Stomach (tissue), 8 donors: ENCODE measurements at regions not wholly inside any gene's neighbourhood (a gene's known extent, or its start where the extent isn't known, plus 50 kb on each side); places are given as distances from the start of the nearest gene placed in this dataset.

ENCODE experiments used
- DNase-seq, 2 donors: peaks; one replicate each; pipeline versions ENCODE4 v3.0.0 to v3.0.0-alpha.2; 2013 to 2019
- H3K27ac ChIP-seq, 5 donors: fragments of 200-600 bp in 4 of 5; sonication (generic) in 4 of 5; one replicate each; pipeline ENCODE4 v1.5.1; 2013 to 2019; ENCODE audit warnings: mild to moderate bottlenecking in 1 of 5, moderate library complexity in 1 of 5
- H3K27me3 ChIP-seq, 3 donors: fragments of 200-600 bp; sonication (generic); one replicate each; pipeline ENCODE4 v1.5.1; 2017 to 2019; ENCODE audit warnings: mixed run types in 1 of 3
- H3K36me3 ChIP-seq, 4 donors: fragments of 200-600 bp; sonication (generic); 1 replicate in 3 of 4; 2 replicates in 1 of 4; pipeline ENCODE4 v1.5.1; 2016 to 2019
- H3K4me1 ChIP-seq, 4 donors: fragments of 200-600 bp; sonication (generic); one replicate each; pipeline ENCODE4 v1.5.1; 2016 to 2019
- H3K4me3 ChIP-seq, 4 donors: fragments of 200-600 bp; sonication (generic) in 3 of 4; one replicate each; pipeline ENCODE4 v1.5.1; 2016 to 2019; ENCODE audit warnings: mild to moderate bottlenecking in 1 of 4
- H3K9me3 ChIP-seq, 4 donors: fragments of 200-600 bp; sonication (generic); one replicate each; pipeline ENCODE4 v1.5.1; 2016 to 2019
- CTCF ChIP-seq, 7 experiments: fragments of 450-650 bp in 4 of 7; fragments of 200-600 bp in 3 of 7; sonication (generic) in 3 of 7; IDR thresholded peaks; one replicate each; pipeline ENCODE4 v1.5.1; 2016 to 2019; ENCODE audit warnings: antibody characterized with exemption in 7 of 7, control low read depth in 2 of 7, mild to moderate bottlenecking in 1 of 7
- EP300 ChIP-seq: sonication (generic); formaldehyde crosslinking; IDR thresholded peaks from one replicate; pipeline ENCODE4 v1.6.1; 2017; ENCODE audit warnings: antibody characterized with exemption
- POLR2A ChIP-seq, 4 donors: fragments of 450-650 bp; IDR thresholded peaks; one replicate each; pipeline ENCODE4 v1.6.1; 2016; ENCODE audit warnings: antibody characterized with exemption in 4 of 4, control low read depth in 2 of 4, mild to moderate bottlenecking in 1 of 4, moderate library complexity in 1 of 4
- POLR2AphosphoS5 ChIP-seq, 3 donors: sonication (generic); formaldehyde crosslinking; IDR thresholded peaks; one replicate each; pipeline ENCODE4 v1.6.1; 2016; ENCODE audit warnings: antibody characterized with exemption in 3 of 3
- WGBS, 5 donors: extraction: QIAGEN DNeasy Blood & Tissue Kit in 3 of 5; methylation state at CpG; one replicate each; pipeline versions ENCODE4 v1.1.5 to v1.1.7; 2013 to 2018; 5-methylcytosine and 5-hydroxymethylcytosine counted together
- intact Hi-C: fragments of 100-400 bp; cut with DNase I; formaldehyde crosslinking; loops from one replicate; pipeline ENCODE4 v1.15.1; 2023; ENCODE audit warnings: low total_unique reads
- donor health status: healthy with polysubstance abuse.
- donor health status: Bipolar disorder and iron deficiency.
- donor health status: healthy.

- Histone ChIP-seq H3K27ac (no peak overlapping the region), H3K4me1 (peaks cover 0 to 6% (median 0%) of the 10 kb centered on the region in 4 donors), H3K36me3 (no peaks in the 10 kb centered on the region), H3K27me3 (peaks cover 0 to 40% (median 0%) of the 10 kb centered on the region in 3 donors), H3K9me3 (no peaks in the 10 kb centered on the region), H3K4me3 (no peak overlapping the region)
- intact Hi-C loops, result no loop called here
- DNase-seq, result no peak
- 86 to 93% (median 90%) methylated on average over 10 to 12 of the region's 12 CpGs for WGBS, 5 donors
- TF ChIP-seq CTCF (IDR thresholded peaks at IDR 0.05) (no peak), POLR2A (IDR thresholded peaks at IDR 0.05) (no peak), EP300 (no peak), POLR2AphosphoS5 (IDR thresholded peaks at IDR 0.05) (no peak)
Measured at GRCh38 chr21:43268804-43269186, 100.0 kb downstream of the CRYAA start.

- Histone ChIP-seq H3K4me3 (no peak overlapping the region), H3K36me3 (no peaks in the 10 kb centered on the region), H3K4me1 (peaks cover 0 to 6% (median 0%) of the 10 kb centered on the region in 4 donors), H3K27ac (no peak overlapping the region), H3K9me3 (no peaks in the 10 kb centered on the region), H3K27me3 (peaks cover 0 to 34% (median 0%) of the 10 kb centered on the region in 3 donors)
- peak in 1 of 2 donors; percentile 58 for DNase-seq
- no peak for TF ChIP-seq POLR2AphosphoS5 (IDR thresholded peaks at IDR 0.05)
- no peak for TF ChIP-seq CTCF (IDR thresholded peaks at IDR 0.05)
- TF ChIP-seq EP300, result no peak
- TF ChIP-seq POLR2A (IDR thresholded peaks at IDR 0.05), result no peak
- 85 to 96% (median 94%) methylated on average over 8 to 9 of the region's 9 CpGs for WGBS, 5 donors
- intact Hi-C loops, result no loop called here
Measured at GRCh38 chr21:43268086-43268803, 99.4 kb downstream of the CRYAA start.

GRCh38 chr21:43267391-43268085 is 98.7 kb downstream of the CRYAA start:
- no peaks in the 10 kb centered on the region for H3K9me3 ChIP-seq
- intact Hi-C loops, result no loop called here
- 69 to 79% (median 74%) methylated on average over 14 to 15 of the region's 15 CpGs for WGBS, 5 donors
- H3K4me1 ChIP-seq, result peaks cover 0 to 6% (median 0%) of the 10 kb centered on the region in 4 donors
- no peaks in the 10 kb centered on the region for H3K36me3 ChIP-seq
- H3K4me3 ChIP-seq, result no peak overlapping the region
- peaks cover 0 to 27% (median 0%) of the 10 kb centered on the region in 3 donors for H3K27me3 ChIP-seq
- TF ChIP-seq CTCF (IDR thresholded peaks at IDR 0.05), result no peak
- TF ChIP-seq EP300, result no peak
- TF ChIP-seq POLR2AphosphoS5 (IDR thresholded peaks at IDR 0.05), result no peak
- TF ChIP-seq POLR2A (IDR thresholded peaks at IDR 0.05), result no peak
- no peak for DNase-seq
- H3K27ac ChIP-seq, result no peak overlapping the region

GRCh38 chr21:43266534-43266933 is 97.7 kb downstream of the CRYAA start:
- intact Hi-C loops, result no loop called here
- WGBS, 5 donors, result 58 to 85% (median 76%) methylated on average over 3 of the region's 3 CpGs
- DNase-seq, result no peak
- no peak for TF ChIP-seq POLR2AphosphoS5 (IDR thresholded peaks at IDR 0.05)
- no peak for TF ChIP-seq POLR2A (IDR thresholded peaks at IDR 0.05)
- peaks cover 0 to 17% (median 0%) of the 10 kb centered on the region in 3 donors for H3K27me3 ChIP-seq
- H3K9me3 ChIP-seq, result no peaks in the 10 kb centered on the region
- peaks cover 0 to 6% (median 0%) of the 10 kb centered on the region in 4 donors for H3K4me1 ChIP-seq
- H3K36me3 ChIP-seq, result no peaks in the 10 kb centered on the region
- no peak overlapping the region for H3K27ac ChIP-seq
- H3K4me3 ChIP-seq, result no peak overlapping the region

- DNase-seq, result no peak
- H3K4me3 ChIP-seq, result no peak overlapping the region
Measured at GRCh38 chr21:43262427-43262826, 93.6 kb downstream of the CRYAA start.

More at GRCh38 chr21:43262427-43262826, 93.6 kb downstream of the CRYAA start:
- intact Hi-C loops, result no loop called here
- Histone ChIP-seq H3K4me1 (no peaks in the 10 kb centered on the region), H3K36me3 (no peaks in the 10 kb centered on the region), H3K27ac (no peak overlapping the region), H3K9me3 (no peaks in the 10 kb centered on the region), H3K27me3 (no peaks in the 10 kb centered on the region)
- 43 to 85% (median 70%) methylated on average over 1 of the region's 1 CpG for WGBS, 5 donors
- TF ChIP-seq POLR2A (IDR thresholded peaks at IDR 0.05) (no peak), EP300 (no peak), POLR2AphosphoS5 (IDR thresholded peaks at IDR 0.05) (no peak), CTCF (IDR thresholded peaks at IDR 0.05) (no peak)
